H9 (cell line): ENCODE measurements at regions not wholly inside any gene's neighbourhood (a gene's known extent, or its start where the extent isn't known, plus 50 kb on each side); places are given as distances from the start of the nearest gene placed in this dataset.

ENCODE experiments used
- DNase-seq: peaks from one replicate; pipeline ENCODE4 v3.0.0-alpha.2; 2017
- H2AFZ ChIP-seq: one replicate; pipeline ENCODE4 v1.6.1; 2013; ENCODE audit warnings: mild to moderate bottlenecking, low read length, control low read depth, moderate library complexity
- H2AK5ac ChIP-seq: 2 replicates; pipeline ENCODE4 v1.6.1; 2013; ENCODE audit warnings: low read length, control low read depth, mixed read lengths; ENCODE audit not compliant: insufficient read length
- H2BK120ac ChIP-seq: one replicate; pipeline ENCODE4 v1.6.1; 2013; ENCODE audit warnings: low read depth, mild to moderate bottlenecking, low read length, control low read depth, inconsistent platforms; ENCODE audit not compliant: poor library complexity, severe bottlenecking
- H2BK12ac ChIP-seq: 2 replicates; pipeline ENCODE4 v1.6.1; 2013; ENCODE audit warnings: low read length, control low read depth, mixed read lengths, low read depth; ENCODE audit not compliant: insufficient read length
- H2BK15ac ChIP-seq: 2 replicates; pipeline ENCODE4 v1.6.1; 2013; ENCODE audit warnings: low read depth, low read length, control low read depth
- H2BK20ac ChIP-seq: one replicate; pipeline ENCODE4 v1.6.1; 2013; ENCODE audit warnings: low read depth, mild to moderate bottlenecking, low read length, control low read depth, inconsistent platforms; ENCODE audit not compliant: poor library complexity, severe bottlenecking
- H2BK5ac ChIP-seq: 2 replicates; pipeline ENCODE4 v1.6.1; 2013; ENCODE audit warnings: low read length, control low read depth, mixed read lengths; ENCODE audit not compliant: insufficient read length
- H3K14ac ChIP-seq: 2 replicates; pipeline ENCODE4 v1.6.1; 2013; ENCODE audit warnings: low read length, control low read depth; ENCODE audit not compliant: insufficient read depth
- H3K18ac ChIP-seq: 2 replicates; pipeline ENCODE4 v1.6.1; 2013; ENCODE audit warnings: low read depth, mild to moderate bottlenecking, mixed read lengths, low read length, control low read depth; ENCODE audit not compliant: insufficient read length
- H3K23ac ChIP-seq: 2 replicates; pipeline ENCODE4 v1.6.1; 2013; ENCODE audit warnings: low read length, control low read depth, mixed read lengths, low read depth; ENCODE audit not compliant: insufficient read length
- H3K23me2 ChIP-seq: 2 replicates; pipeline ENCODE4 v1.6.1; 2013; ENCODE audit warnings: low read depth, mild to moderate bottlenecking, mixed read lengths, low read length, control low read depth; ENCODE audit not compliant: insufficient read length, poor library complexity, severe bottlenecking
- H3K27ac ChIP-seq: 2 replicates; pipeline ENCODE4 v1.5.1; 2013; ENCODE audit warnings: low read length, control low read depth, mixed read lengths, low read depth; ENCODE audit not compliant: insufficient read length
- H3K27me3 ChIP-seq: 2 replicates; pipeline ENCODE4 v1.6.1; 2013; ENCODE audit warnings: low read length, control low read depth, inconsistent platforms; ENCODE audit not compliant: insufficient read depth
- H3K4ac ChIP-seq: 2 replicates; pipeline ENCODE4 v1.6.1; 2013; ENCODE audit warnings: low read depth, mild to moderate bottlenecking, control low read depth, inconsistent platforms, low read length, moderate library complexity
- H3K4me1 ChIP-seq: 2 replicates; pipeline ENCODE4 v1.6.1; 2013; ENCODE audit warnings: low read length, control low read depth, inconsistent platforms; ENCODE audit not compliant: insufficient read depth
- H3K4me2 ChIP-seq: 2 replicates; pipeline ENCODE4 v1.6.1; 2013; ENCODE audit warnings: low read length, control low read depth, mixed read lengths; ENCODE audit not compliant: insufficient read length, insufficient read depth
- H3K56ac ChIP-seq: 2 replicates; pipeline ENCODE4 v1.6.1; 2013; ENCODE audit warnings: low read depth, mild to moderate bottlenecking, mixed read lengths, low read length, control low read depth; ENCODE audit not compliant: insufficient read length
- H3K79me1 ChIP-seq: 2 replicates; pipeline ENCODE4 v1.6.1; 2013; ENCODE audit warnings: low read depth, mild to moderate bottlenecking, moderate library complexity, low read length, control low read depth, inconsistent platforms; ENCODE audit not compliant: insufficient read depth, poor library complexity, severe bottlenecking
- H3K79me2 ChIP-seq: 2 replicates; pipeline ENCODE4 v1.6.1; 2013; ENCODE audit warnings: low read length, control low read depth, inconsistent platforms; ENCODE audit not compliant: insufficient read depth
- H3K9ac ChIP-seq: 2 replicates; pipeline ENCODE4 v1.6.1; 2013; ENCODE audit warnings: low read length, control low read depth, mixed read lengths; ENCODE audit not compliant: insufficient read length; ENCODE audit errors: extremely low read depth
- H3K9me3 ChIP-seq: one replicate; pipeline ENCODE4 v1.6.1; 2013; ENCODE audit warnings: low read depth, low read length, inconsistent platforms; ENCODE audit not compliant: control insufficient read depth
- H3T11ph ChIP-seq: one replicate; pipeline ENCODE4 v1.6.1; 2013; ENCODE audit warnings: mild to moderate bottlenecking, low read length, control low read depth, inconsistent platforms
- H4K20me1 ChIP-seq: one replicate; pipeline ENCODE4 v1.6.1; 2013; ENCODE audit not compliant: control insufficient read depth, insufficient read length, insufficient read depth
- H4K5ac ChIP-seq: 2 replicates; pipeline ENCODE4 v1.6.1; 2013; ENCODE audit warnings: low read depth, mild to moderate bottlenecking, mixed read lengths, low read length, control low read depth; ENCODE audit not compliant: insufficient read length
- H4K8ac ChIP-seq: replicated peaks from 2 replicates; pipeline ENCODE4 v1.6.1; 2013; ENCODE audit warnings: low read length, control low read depth, mixed read lengths, low read depth; ENCODE audit not compliant: insufficient read length
- H4K91ac ChIP-seq: 2 replicates; pipeline ENCODE4 v1.6.1; 2013; ENCODE audit warnings: low read depth, mild to moderate bottlenecking, moderate library complexity, mixed read lengths, low read length, control low read depth; ENCODE audit not compliant: insufficient read length
- H3K27ac Mint-ChIP-seq, 3 experiments: 2 replicates in 2 of 3; 3 replicates in 1 of 3; pipeline ENCODE4 v1.8.0; 2020 to 2021; ENCODE audit warnings: mixed read lengths in 3 of 3, mild to moderate bottlenecking in 1 of 3, moderate library complexity in 1 of 3
- H3K27me3 Mint-ChIP-seq: 2 replicates; pipeline ENCODE4 v1.8.0; 2021; ENCODE audit warnings: low read depth, mild to moderate bottlenecking, moderate library complexity, mixed read lengths
- H3K36me3 Mint-ChIP-seq, 3 experiments: 2 replicates in 2 of 3; 3 replicates in 1 of 3; pipeline ENCODE4 v1.8.0; 2020 to 2021; ENCODE audit warnings: low read depth in 3 of 3, mixed read lengths in 3 of 3; ENCODE audit not compliant: insufficient read depth in 1 of 3
- H3K4me1 Mint-ChIP-seq, 2 experiments: 2 replicates each; pipeline ENCODE4 v1.8.0; 2020; ENCODE audit warnings: mixed read lengths in 2 of 2
- H3K4me3 Mint-ChIP-seq, 2 experiments: 2 replicates in 1 of 2; 3 replicates in 1 of 2; pipeline ENCODE4 v1.8.0; 2020 to 2021; ENCODE audit warnings: mild to moderate bottlenecking in 2 of 2, mixed read lengths in 2 of 2, moderate library complexity in 1 of 2
- H3K9me3 Mint-ChIP-seq, 2 experiments: 2 replicates in 1 of 2; 3 replicates in 1 of 2; pipeline ENCODE4 v1.8.0; 2020; ENCODE audit warnings: mild to moderate bottlenecking in 2 of 2, mixed read lengths in 2 of 2, moderate library complexity in 1 of 2
- CTCF ChIP-seq: fragments of 200-600 bp; sonication (generic); conservative IDR thresholded peaks from 3 replicates; pipeline ENCODE4 v1.8.0; 2021; ENCODE audit warnings: antibody characterized with exemption, mild to moderate bottlenecking
- WGBS: extraction: QIAGEN DNeasy Blood & Tissue Kit; methylation state at CpG from one replicate; pipeline ENCODE4 v1.1.7; 2013; ENCODE audit warnings: missing lambda C conversion rate, low lambda C conversion rate, mixed read lengths; ENCODE audit not compliant: insufficient read length; ENCODE audit errors: extremely low coverage; 5-methylcytosine and 5-hydroxymethylcytosine counted together

GRCh38 chr20:41902346-41902745, 284.2 kb upstream of the CHD6 start:
- no CpG with 5 or more reads among the region's 4 CpGs for WGBS
- Mint-ChIP-seq H3K27me3 (peaks cover 5% of the 10 kb centered on the region; the same call in 1 of the 2 replicates), H3K9me3 (no peaks in the 10 kb centered on the region), H3K4me1 (peaks cover 0 to 4% of the 10 kb centered on the region in 2 experiments; a peak in 2 of 4 replicates), H3K4me3 (no peak overlapping the region), H3K27ac (no peak overlapping the region), H3K36me3 (no peaks in the 10 kb centered on the region)
- H3K4me1 ChIP-seq, result no peaks in the 10 kb centered on the region
- no peak overlapping the region for H3K9ac ChIP-seq
- H3K18ac ChIP-seq, result no peak overlapping the region
- no peaks in the 10 kb centered on the region for H3K9me3 ChIP-seq
- H3K14ac ChIP-seq, result no peak overlapping the region
- H2BK120ac ChIP-seq, result no peak overlapping the region
- H4K8ac ChIP-seq, result no peak overlapping the region
- H3K23ac ChIP-seq, result no peak overlapping the region
- H3K79me2 ChIP-seq, result no peaks in the 10 kb centered on the region
- no peak overlapping the region for H2AK5ac ChIP-seq
- no peak overlapping the region for H2AFZ ChIP-seq
- no peak overlapping the region for H3K4ac ChIP-seq
- H4K91ac ChIP-seq, result no peak overlapping the region
- no peak overlapping the region for H3K56ac ChIP-seq
- no peak overlapping the region for H4K5ac ChIP-seq
- H2BK12ac ChIP-seq, result no peak overlapping the region
- no peak overlapping the region for H3K27ac ChIP-seq
- H3K79me1 ChIP-seq, result no peaks in the 10 kb centered on the region
- no peak for TF ChIP-seq CTCF
- H3T11ph ChIP-seq, result no peak overlapping the region
- no peak overlapping the region for H2BK15ac ChIP-seq
- no peaks in the 10 kb centered on the region for H3K27me3 ChIP-seq
- no peak overlapping the region for H2BK20ac ChIP-seq
- DNase-seq, result no peak
- no peaks in the 10 kb centered on the region for H3K23me2 ChIP-seq
- no peak overlapping the region for H2BK5ac ChIP-seq
- no peak overlapping the region for H3K4me2 ChIP-seq
- H4K20me1 ChIP-seq, result no peaks in the 10 kb centered on the region
